GM12864 (cell line): ENCODE measurements at regions not wholly inside any gene's neighbourhood (a gene's known extent, or its start where the extent isn't known, plus 50 kb on each side); places are given as distances from the start of the nearest gene placed in this dataset.

Experiments used
- DNase-seq: peaks from one replicate; pipeline ENCODE4 v3.0.0-alpha.2; 2011; ENCODE audit warnings: low read depth
- H3K4me3 ChIP-seq: 2 replicates; pipeline ENCODE4 v1.5.1; 2011; ENCODE audit warnings: mild to moderate bottlenecking, low read depth, low read length, control low read depth
- CTCF ChIP-seq: IDR thresholded peaks from 2 replicates; pipeline ENCODE4 v1.5.1; 2011; ENCODE audit warnings: low read depth, mild to moderate bottlenecking, moderate library complexity, low read length, control low read depth, inconsistent platforms; ENCODE audit errors: missing control alignments

DNA sequence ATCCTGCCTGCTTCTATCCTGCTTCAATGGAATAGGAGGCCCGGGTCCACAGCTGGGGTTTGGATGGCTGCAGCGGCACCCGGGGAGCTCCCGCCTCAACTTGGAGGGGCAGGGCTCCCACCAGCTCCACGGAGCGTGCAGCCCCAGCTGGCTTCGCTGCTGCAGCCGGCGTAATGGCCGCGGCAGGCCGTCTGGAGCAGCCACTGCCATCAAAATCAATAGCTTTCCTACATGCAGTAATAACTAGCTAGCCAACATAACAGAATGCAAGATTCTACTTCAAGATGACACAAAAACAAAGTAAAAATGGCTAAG lies 154.2 kb upstream of the RMP24 start:
- no peak overlapping the region for H3K4me3 ChIP-seq
- TF ChIP-seq CTCF: no peak
- DNase-seq: no peak

GRCh38 chr18:35822413-35822812 lies 150.1 kb upstream of the RMP24 start:
- H3K4me3 ChIP-seq: no peak overlapping the region
- DNase-seq: no peak
- TF ChIP-seq CTCF: no peak

- no peak overlapping the region for H3K4me3 ChIP-seq
- DNase-seq: no peak
- no peak for TF ChIP-seq CTCF
Measured at GRCh38 chr18:35826477-35826876, 146.0 kb upstream of the RMP24 start.

DNA sequence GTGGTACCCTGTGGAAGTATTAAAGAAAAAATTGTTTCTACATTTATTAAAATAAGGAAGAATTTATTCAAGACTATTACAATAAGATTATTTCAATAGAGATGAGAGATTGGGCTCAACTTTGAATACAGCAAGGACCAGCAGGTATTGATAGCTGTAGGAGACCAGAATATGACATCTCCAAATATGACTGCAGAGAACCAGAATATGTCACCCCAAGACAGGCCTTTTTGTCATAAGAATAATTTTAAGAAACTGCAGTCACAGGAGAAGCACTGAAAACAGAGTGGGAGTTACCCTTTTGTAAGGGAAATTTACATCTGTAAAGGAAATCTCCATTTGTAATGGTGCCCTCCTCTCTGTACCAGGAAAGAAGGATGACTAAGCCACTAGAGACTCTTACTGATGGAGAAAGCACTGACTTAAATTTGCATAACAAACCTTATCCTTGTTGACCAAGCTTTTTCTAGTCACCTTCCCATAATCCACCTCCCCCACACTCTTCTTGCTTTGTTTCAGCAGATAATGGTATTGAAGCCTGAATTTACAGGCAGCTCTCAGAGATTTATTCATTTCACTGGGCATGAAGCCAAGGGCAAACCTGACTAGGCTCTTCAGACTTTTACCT lies 145.1 kb upstream of the RMP24 start:
- TF ChIP-seq CTCF: no peak
- no peak for DNase-seq
- H3K4me3 ChIP-seq: no peak overlapping the region

GRCh38 chr18:35827903-35828275 lies 144.6 kb upstream of the RMP24 start:
- DNase-seq: no peak
- TF ChIP-seq CTCF: no peak
- H3K4me3 ChIP-seq: no peak overlapping the region

DNA sequence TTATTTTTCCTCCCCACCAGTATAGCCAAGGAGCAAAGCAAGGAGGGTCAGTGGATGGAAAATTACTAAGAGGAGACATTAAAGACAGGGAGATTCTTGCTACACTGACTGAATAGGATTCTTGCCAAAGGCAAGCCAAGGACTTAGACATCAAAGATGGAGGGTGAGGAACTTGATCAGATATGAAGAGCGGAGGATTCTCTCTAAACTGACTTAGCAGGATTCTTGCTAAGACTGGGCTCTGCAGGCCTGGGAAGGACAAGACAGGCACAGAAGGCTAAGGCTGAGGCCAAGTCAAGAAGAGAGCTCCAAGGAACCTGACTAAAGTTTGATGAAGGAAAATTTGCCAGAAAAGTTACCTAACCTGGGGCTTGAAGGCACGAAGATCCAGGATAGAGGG lies 143.9 kb upstream of the RMP24 start:
- no peak for DNase-seq
- H3K4me3 ChIP-seq: no peak overlapping the region
- no peak for TF ChIP-seq CTCF

GRCh38 chr18:35835366-35835765 lies 137.1 kb upstream of the RMP24 start:
- TF ChIP-seq CTCF: no peak
- H3K4me3 ChIP-seq: no peak overlapping the region
- no peak for DNase-seq
